ENCODE measurements at regions not wholly inside any gene's neighbourhood (a gene's known extent, or its start where the extent isn't known, plus 50 kb on each side); places are given as distances from the start of the nearest gene placed in this dataset.

DNA sequence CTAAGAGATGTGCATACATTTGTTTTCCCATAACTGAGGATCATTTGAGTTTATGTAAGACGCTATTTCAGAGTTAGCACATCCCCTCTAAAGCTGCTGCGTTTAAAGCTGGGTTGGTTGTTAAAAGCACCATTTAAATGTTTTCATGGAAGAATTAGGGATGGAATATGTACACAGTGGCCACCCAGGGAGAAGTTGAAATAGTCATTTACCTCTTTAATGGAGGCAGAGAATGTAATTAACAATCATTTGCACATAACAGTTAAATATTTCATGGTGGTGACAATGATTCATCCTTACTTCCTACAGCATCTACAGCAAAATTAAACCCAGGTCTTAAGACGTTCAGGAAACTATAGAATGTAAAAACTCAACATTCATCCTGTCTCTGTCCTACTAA, 100.3 kb downstream of the KIF4B start:
- 75 to 90% methylated on average over 1 to 3 of the region's 3 CpGs for WGBS, 2 experiments (ENCODE audit: insufficient coverage in 1 of 2, insufficient read length in 1 of 2)
- Mint-ChIP-seq H3K4me3 (no peak overlapping the region), H3K9me3 (peaks cover 21% of the 10 kb centered on the region), H3K27ac (no peak overlapping the region), H3K27me3 (ENCODE audit: insufficient read depth) (no peaks in the 10 kb centered on the region), H3K4me1 (no peaks in the 10 kb centered on the region), H3K36me3 (ENCODE audit: low read depth) (no peaks in the 10 kb centered on the region)
- H3K27me3 ChIP-seq (ENCODE audit: control insufficient read depth, insufficient read depth, low read length, poor library complexity, severe bottlenecking): no peaks in the 10 kb centered on the region
- TF ChIP-seq, protein P1, sequence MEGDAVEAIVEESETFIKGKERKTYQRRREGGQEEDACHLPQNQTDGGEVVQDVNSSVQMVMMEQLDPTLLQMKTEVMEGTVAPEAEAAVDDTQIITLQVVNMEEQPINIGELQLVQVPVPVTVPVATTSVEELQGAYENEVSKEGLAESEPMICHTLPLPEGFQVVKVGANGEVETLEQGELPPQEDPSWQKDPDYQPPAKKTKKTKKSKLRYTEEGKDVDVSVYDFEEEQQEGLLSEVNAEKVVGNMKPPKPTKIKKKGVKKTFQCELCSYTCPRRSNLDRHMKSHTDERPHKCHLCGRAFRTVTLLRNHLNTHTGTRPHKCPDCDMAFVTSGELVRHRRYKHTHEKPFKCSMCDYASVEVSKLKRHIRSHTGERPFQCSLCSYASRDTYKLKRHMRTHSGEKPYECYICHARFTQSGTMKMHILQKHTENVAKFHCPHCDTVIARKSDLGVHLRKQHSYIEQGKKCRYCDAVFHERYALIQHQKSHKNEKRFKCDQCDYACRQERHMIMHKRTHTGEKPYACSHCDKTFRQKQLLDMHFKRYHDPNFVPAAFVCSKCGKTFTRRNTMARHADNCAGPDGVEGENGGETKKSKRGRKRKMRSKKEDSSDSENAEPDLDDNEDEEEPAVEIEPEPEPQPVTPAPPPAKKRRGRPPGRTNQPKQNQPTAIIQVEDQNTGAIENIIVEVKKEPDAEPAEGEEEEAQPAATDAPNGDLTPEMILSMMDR (conservative IDR thresholded peaks at IDR 0.05): no peak
- H3K4me3 ChIP-seq (ENCODE audit: low read length): no peak overlapping the region
- H3K27ac ChIP-seq (ENCODE audit: low read depth, low read length): no peak overlapping the region
- no peaks in the 10 kb centered on the region for H3K4me1 ChIP-seq (ENCODE audit: control insufficient read depth, insufficient read depth, low read length)
- no peak overlapping the region for H3K9ac ChIP-seq (ENCODE audit: extremely low read depth, low read length, poor library complexity, severe bottlenecking)
- no peaks in the 10 kb centered on the region for H3K36me3 ChIP-seq (ENCODE audit: control insufficient read depth, insufficient read depth, low read length)
- peaks cover 7% of the 10 kb centered on the region for H3K9me3 ChIP-seq (ENCODE audit: control insufficient read depth, low read length)
- no peak for DNase-seq

DNA sequence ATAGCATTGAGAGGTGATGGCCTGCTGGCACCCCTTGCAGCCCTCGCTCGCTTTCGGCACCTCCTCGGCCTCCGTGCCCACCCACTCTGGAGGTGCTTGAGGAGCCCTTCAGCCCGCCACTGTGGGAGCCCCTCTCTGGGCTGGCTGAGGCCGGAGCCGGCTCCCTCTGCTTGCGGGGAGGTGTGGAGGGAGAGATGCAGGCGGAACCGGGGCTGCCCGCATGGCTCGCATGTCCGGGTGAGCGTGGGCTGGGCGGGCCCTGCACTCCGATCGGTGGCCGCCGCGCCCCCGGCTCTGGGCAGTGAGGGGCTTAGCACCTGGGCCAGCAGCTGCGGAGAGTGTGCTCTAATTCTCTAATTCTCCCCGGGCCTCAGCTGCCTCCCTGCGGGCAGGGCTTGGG, 101.1 kb downstream of the KIF4B start:
- no peaks in the 10 kb centered on the region for H3K4me1 Mint-ChIP-seq
- TF ChIP-seq, protein P1 (conservative IDR thresholded peaks at IDR 0.05): no peak
- no peak for DNase-seq
- no peaks in the 10 kb centered on the region for H3K27me3 Mint-ChIP-seq (ENCODE audit: insufficient read depth)
- no peak overlapping the region for H3K4me3 ChIP-seq (ENCODE audit: low read length)
- 80 to 90% methylated on average over 5 to 25 of the region's 25 CpGs for WGBS, 2 experiments (ENCODE audit: insufficient coverage in 1 of 2, insufficient read length in 1 of 2)
- H3K4me1 ChIP-seq (ENCODE audit: control insufficient read depth, insufficient read depth, low read length): no peaks in the 10 kb centered on the region
- no peaks in the 10 kb centered on the region for H3K36me3 Mint-ChIP-seq (ENCODE audit: low read depth)
- no peaks in the 10 kb centered on the region for H3K27me3 ChIP-seq (ENCODE audit: control insufficient read depth, insufficient read depth, low read length, poor library complexity, severe bottlenecking)
- no peak overlapping the region for H3K4me3 Mint-ChIP-seq
- H3K9me3 ChIP-seq (ENCODE audit: control insufficient read depth, low read length): peaks cover 7% of the 10 kb centered on the region
- H3K36me3 ChIP-seq (ENCODE audit: control insufficient read depth, insufficient read depth, low read length): no peaks in the 10 kb centered on the region
- H3K27ac Mint-ChIP-seq: no peak overlapping the region
- H3K27ac ChIP-seq (ENCODE audit: low read depth, low read length): no peak overlapping the region
- peaks cover 21% of the 10 kb centered on the region for H3K9me3 Mint-ChIP-seq
- H3K9ac ChIP-seq (ENCODE audit: extremely low read depth, low read length, poor library complexity, severe bottlenecking): no peak overlapping the region

DNA sequence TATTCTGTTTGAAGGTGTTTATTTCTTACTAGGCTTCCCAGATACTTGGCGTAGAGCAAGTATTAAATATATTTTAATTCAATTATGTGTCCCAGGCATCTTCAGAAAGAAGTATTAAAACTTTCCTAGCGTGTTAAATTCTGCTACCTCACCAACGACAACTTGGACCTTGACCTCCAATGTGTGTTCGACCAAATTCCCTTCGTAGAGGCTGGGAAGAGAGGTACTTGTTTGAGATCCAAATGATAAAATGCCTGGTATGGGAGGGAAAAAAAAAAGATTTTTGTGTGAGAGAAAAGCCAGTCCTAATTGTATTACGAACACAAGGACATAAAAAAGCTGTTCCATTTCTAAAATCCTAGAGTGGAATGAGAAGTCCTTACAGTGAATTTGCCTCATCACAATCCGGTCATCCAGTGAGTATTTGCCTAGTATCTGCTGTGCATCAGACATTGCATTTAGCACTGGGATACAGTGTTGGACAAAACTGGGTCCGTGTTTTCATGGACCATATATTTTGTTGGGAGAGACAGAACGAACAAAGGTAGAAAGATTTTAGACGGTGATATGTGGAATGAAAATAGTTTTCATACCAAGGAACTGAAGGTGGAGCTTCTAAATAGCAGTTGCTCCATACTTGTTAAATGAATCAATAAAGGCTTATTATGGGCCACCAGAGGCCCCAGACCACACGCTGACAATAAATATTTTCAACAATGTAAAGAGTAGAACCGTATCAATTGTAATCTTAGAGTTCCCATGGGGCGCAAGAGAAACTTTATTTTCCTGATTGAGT, 103.1 kb downstream of the KIF4B start:
- no peak overlapping the region for H3K9ac ChIP-seq (ENCODE audit: extremely low read depth, low read length, poor library complexity, severe bottlenecking)
- no peaks in the 10 kb centered on the region for H3K27me3 Mint-ChIP-seq (ENCODE audit: insufficient read depth)
- H3K9me3 Mint-ChIP-seq: peaks cover 21% of the 10 kb centered on the region
- no peak for DNase-seq
- H3K27ac Mint-ChIP-seq: no peak overlapping the region
- TF ChIP-seq, protein P1 (conservative IDR thresholded peaks at IDR 0.05): no peak
- WGBS, 2 experiments (ENCODE audit: insufficient coverage in 1 of 2, insufficient read length in 1 of 2): 83 to 85% methylated on average over 9 to 12 of the region's 13 CpGs
- no peaks in the 10 kb centered on the region for H3K36me3 Mint-ChIP-seq (ENCODE audit: low read depth)
- no peak overlapping the region for H3K4me3 Mint-ChIP-seq
- no peak overlapping the region for H3K4me3 ChIP-seq (ENCODE audit: low read length)
- no peaks in the 10 kb centered on the region for H3K4me1 Mint-ChIP-seq
- H3K4me1 ChIP-seq (ENCODE audit: control insufficient read depth, insufficient read depth, low read length): no peaks in the 10 kb centered on the region
- no peaks in the 10 kb centered on the region for H3K36me3 ChIP-seq (ENCODE audit: control insufficient read depth, insufficient read depth, low read length)
- no peak overlapping the region for H3K27ac ChIP-seq (ENCODE audit: low read depth, low read length)
- no peaks in the 10 kb centered on the region for H3K27me3 ChIP-seq (ENCODE audit: control insufficient read depth, insufficient read depth, low read length, poor library complexity, severe bottlenecking)
- H3K9me3 ChIP-seq (ENCODE audit: control insufficient read depth, low read length): peaks cover 7% of the 10 kb centered on the region
